ENCODE measurements at regions not wholly inside any gene's neighbourhood (a gene's known extent, or its start where the extent isn't known, plus 50 kb on each side); places are given as distances from the start of the nearest gene placed in this dataset.

- no peak for DNase-seq (ENCODE audit: low read depth, low spot score)
- Histone ChIP-seq H3K79me2 (ENCODE audit: control insufficient read depth, insufficient read depth, low read length) (no peaks in the 10 kb centered on the region), H3K27ac (ENCODE audit: control insufficient read depth, insufficient read depth) (no peak overlapping the region), H3K4me3 (no peak overlapping the region), H3K27me3 (replicated peaks in 1 of 2; ENCODE audit: control insufficient read depth in 2 of 2, insufficient read depth in 2 of 2, low read length in 1 of 2) (no peaks in the 10 kb centered on the region; a peak in 2 of 4 replicates), H3K9me3 (replicated peaks; ENCODE audit: control insufficient read depth, insufficient read depth, low read length) (no peaks in the 10 kb centered on the region), H2AFZ (ENCODE audit: control insufficient read depth, low read depth, low read length) (no peak overlapping the region), H3K4me1 (ENCODE audit: control insufficient read depth, insufficient read depth, low read length) (peaks cover 1% of the 10 kb centered on the region), H3K36me3 (ENCODE audit: control insufficient read depth in 2 of 2, insufficient read depth in 2 of 2, low read length in 1 of 2) (no peaks in the 10 kb centered on the region), H3K9ac (ENCODE audit: control insufficient read depth, insufficient read depth, low read length) (no peak overlapping the region), H3K4me2 (ENCODE audit: control insufficient read depth, insufficient read depth) (no peak overlapping the region), H4K20me1 (ENCODE audit: control insufficient read depth, insufficient read depth) (no peaks in the 10 kb centered on the region)
- TF ChIP-seq BCL3 (IDR thresholded peaks at IDR 0.05; ENCODE audit: borderline replicate concordance, insufficient read depth, low read depth, low read length, poor library complexity, severe bottlenecking), result no peak
- no peak for TF ChIP-seq HDGF (IDR thresholded peaks at IDR 0.05)
- no peak for TF ChIP-seq CBFB (IDR thresholded peaks at IDR 0.05; ENCODE audit: low read depth)
- ChIA-PET POLR2A (no interaction called here), CTCF (no interaction called here), SMC1A (ENCODE audit: uncharacterized antibody, unreplicated experiment) (interaction anchor here (1.5 kb wide), 1 partner anchor 11 kb away, joined by 3 read pairs; no protein-coding TSS in a partner anchor), RAD21 (ENCODE audit: unreplicated experiment) (no interaction called here)
- in situ Hi-C loops (cut with MboI) (no loop called here), intact Hi-C loops (cut with micrococcal nuclease; ENCODE audit: unreplicated experiment) (no loop called here)
- no peak for FAIRE-seq
- no peak for ATAC-seq
- WGBS (ENCODE audit: insufficient coverage, insufficient replicate concordance, low lambda C conversion rate, missing lambda C conversion rate), result 14% methylated on average over 2 of the region's 2 CpGs
- BruUV-seq (replicated peaks), result no TSS peak
Measured at GRCh38 chr7:32264702-32265284, 194.6 kb upstream of the PDE1C start.

GRCh38 chr7:32263611-32264010 is 193.4 kb upstream of the PDE1C start:
- no peak overlapping the region for H3K9ac ChIP-seq (ENCODE audit: control insufficient read depth, insufficient read depth, low read length)
- in situ Hi-C loops (cut with MboI), result no loop called here
- H3K4me3 ChIP-seq, result no peak overlapping the region
- H3K36me3 ChIP-seq (ENCODE audit: control insufficient read depth in 2 of 2, insufficient read depth in 2 of 2, low read length in 1 of 2), result no peaks in the 10 kb centered on the region
- no peak for ATAC-seq
- no peak overlapping the region for H3K4me2 ChIP-seq (ENCODE audit: control insufficient read depth, insufficient read depth)
- ChIA-PET SMC1A (ENCODE audit: uncharacterized antibody, unreplicated experiment) (no interaction called here), CTCF (no interaction called here), POLR2A (no interaction called here), RAD21 (ENCODE audit: unreplicated experiment) (no interaction called here)
- intact Hi-C loops (cut with micrococcal nuclease; ENCODE audit: unreplicated experiment), result no loop called here
- H3K79me2 ChIP-seq (ENCODE audit: control insufficient read depth, insufficient read depth, low read length), result no peaks in the 10 kb centered on the region
- FAIRE-seq, result no peak
- DNase-seq (ENCODE audit: low read depth, low spot score), result no peak
- peaks cover 4% of the 10 kb centered on the region for H3K4me1 ChIP-seq (ENCODE audit: control insufficient read depth, insufficient read depth, low read length)
- no peaks in the 10 kb centered on the region for H3K9me3 ChIP-seq (replicated peaks; ENCODE audit: control insufficient read depth, insufficient read depth, low read length)
- no TSS peak for BruUV-seq (replicated peaks)
- H4K20me1 ChIP-seq (ENCODE audit: control insufficient read depth, insufficient read depth), result no peaks in the 10 kb centered on the region
- no peak overlapping the region for H3K27ac ChIP-seq (ENCODE audit: control insufficient read depth, insufficient read depth)
- no peaks in the 10 kb centered on the region; a peak in 2 of 4 replicates for H3K27me3 ChIP-seq (replicated peaks in 1 of 2; ENCODE audit: control insufficient read depth in 2 of 2, insufficient read depth in 2 of 2, low read length in 1 of 2)
- H2AFZ ChIP-seq (ENCODE audit: control insufficient read depth, low read depth, low read length), result no peak overlapping the region
- TF ChIP-seq BRCA1 (IDR thresholded peaks at IDR 0.05; ENCODE audit: low read depth, low read length) (no peak), TCF7 (IDR thresholded peaks at IDR 0.05; ENCODE audit: borderline replicate concordance) (no peak), ASH2L (IDR thresholded peaks at IDR 0.05; ENCODE audit: borderline replicate concordance, low read depth) (no peak), SMAD5 (IDR thresholded peaks at IDR 0.05; ENCODE audit: low read depth) (no peak), NFYB (IDR thresholded peaks at IDR 0.05; ENCODE audit: insufficient read depth, low read depth, low read length) (no peak), SMC3 (IDR thresholded peaks at IDR 0.05; ENCODE audit: borderline replicate concordance, low read length) (no peak), TBL1XR1 (IDR thresholded peaks at IDR 0.05; ENCODE audit: low read depth, low read length) (no peak), KLF5 (IDR thresholded peaks at IDR 0.05; ENCODE audit: partially characterized antibody) (no peak), PRDM15 (CRISPR knock-in tag; IDR thresholded peaks at IDR 0.05) (no peak), ETV6 (conservative IDR thresholded peaks at IDR 0.05 in 1 of 2, IDR thresholded peaks at IDR 0.05 in 1 of 2; ENCODE audit: borderline replicate concordance in 1 of 2, low read depth in 1 of 2) (no peak)
